ENCODE measurements at regions not wholly inside any gene's neighbourhood (a gene's known extent, or its start where the extent isn't known, plus 50 kb on each side); places are given as distances from the start of the nearest gene placed in this dataset.

DNA sequence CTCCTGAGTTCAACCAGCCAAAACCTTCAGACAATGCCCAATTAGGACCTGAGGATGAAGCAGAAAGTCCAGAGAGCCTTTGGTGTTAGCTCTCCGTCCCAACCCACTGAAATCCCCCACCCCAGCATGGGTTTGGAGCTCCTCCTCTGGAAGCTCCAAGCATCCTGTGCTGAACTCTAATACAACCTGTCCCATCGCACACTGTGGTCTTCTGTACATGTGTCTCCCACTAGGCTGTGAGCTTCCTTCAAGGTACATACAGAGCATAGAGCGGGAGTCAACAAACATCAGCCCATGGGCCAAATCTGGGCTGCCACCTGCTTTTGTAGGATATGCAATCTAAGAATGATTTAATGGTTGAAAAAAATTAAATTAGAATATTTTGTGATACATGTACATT lies 166.5 kb downstream of the LSM5 start:
- no peak for DNase-seq (ENCODE audit: low spot score)
- TF ChIP-seq GABPA (IDR thresholded peaks at IDR 0.05 in 1 of 2, conservative IDR thresholded peaks at IDR 0.05 in 1 of 2), result no peak
- no peak for TF ChIP-seq HNF4A (conservative IDR thresholded peaks at IDR 0.05)
- no peak for TF ChIP-seq RAD21 (IDR thresholded peaks at IDR 0.05)
- TF ChIP-seq FOXA1 (IDR thresholded peaks at IDR 0.05), result no peak
- no peak for TF ChIP-seq JUND (IDR thresholded peaks at IDR 0.05)
- no peak for TF ChIP-seq FOXA2 (IDR thresholded peaks at IDR 0.05)
- TF ChIP-seq MAX (IDR thresholded peaks at IDR 0.05), result no peak
- no peak for TF ChIP-seq CTCF (IDR thresholded peaks at IDR 0.05; ENCODE audit: low read depth, low read length, missing input control)
- TF ChIP-seq YY1 (IDR thresholded peaks at IDR 0.05), result no peak
- TF ChIP-seq, protein P1, sequence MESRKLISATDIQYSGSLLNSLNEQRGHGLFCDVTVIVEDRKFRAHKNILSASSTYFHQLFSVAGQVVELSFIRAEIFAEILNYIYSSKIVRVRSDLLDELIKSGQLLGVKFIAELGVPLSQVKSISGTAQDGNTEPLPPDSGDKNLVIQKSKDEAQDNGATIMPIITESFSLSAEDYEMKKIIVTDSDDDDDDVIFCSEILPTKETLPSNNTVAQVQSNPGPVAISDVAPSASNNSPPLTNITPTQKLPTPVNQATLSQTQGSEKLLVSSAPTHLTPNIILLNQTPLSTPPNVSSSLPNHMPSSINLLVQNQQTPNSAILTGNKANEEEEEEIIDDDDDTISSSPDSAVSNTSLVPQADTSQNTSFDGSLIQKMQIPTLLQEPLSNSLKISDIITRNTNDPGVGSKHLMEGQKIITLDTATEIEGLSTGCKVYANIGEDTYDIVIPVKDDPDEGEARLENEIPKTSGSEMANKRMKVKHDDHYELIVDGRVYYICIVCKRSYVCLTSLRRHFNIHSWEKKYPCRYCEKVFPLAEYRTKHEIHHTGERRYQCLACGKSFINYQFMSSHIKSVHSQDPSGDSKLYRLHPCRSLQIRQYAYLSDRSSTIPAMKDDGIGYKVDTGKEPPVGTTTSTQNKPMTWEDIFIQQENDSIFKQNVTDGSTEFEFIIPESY (IDR thresholded peaks at IDR 0.05), result no peak
- no peak for TF ChIP-seq HNF4G (IDR thresholded peaks at IDR 0.05)
- TF ChIP-seq, protein P2, sequence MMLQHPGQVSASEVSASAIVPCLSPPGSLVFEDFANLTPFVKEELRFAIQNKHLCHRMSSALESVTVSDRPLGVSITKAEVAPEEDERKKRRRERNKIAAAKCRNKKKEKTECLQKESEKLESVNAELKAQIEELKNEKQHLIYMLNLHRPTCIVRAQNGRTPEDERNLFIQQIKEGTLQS (IDR thresholded peaks at IDR 0.05), result no peak
- TF ChIP-seq NR2F2 (IDR thresholded peaks at IDR 0.05), result no peak
- TF ChIP-seq RXRA (IDR thresholded peaks at IDR 0.05), result no peak
- TF ChIP-seq TAF1 (conservative IDR thresholded peaks at IDR 0.05), result no peak
- TF ChIP-seq, protein P3, sequence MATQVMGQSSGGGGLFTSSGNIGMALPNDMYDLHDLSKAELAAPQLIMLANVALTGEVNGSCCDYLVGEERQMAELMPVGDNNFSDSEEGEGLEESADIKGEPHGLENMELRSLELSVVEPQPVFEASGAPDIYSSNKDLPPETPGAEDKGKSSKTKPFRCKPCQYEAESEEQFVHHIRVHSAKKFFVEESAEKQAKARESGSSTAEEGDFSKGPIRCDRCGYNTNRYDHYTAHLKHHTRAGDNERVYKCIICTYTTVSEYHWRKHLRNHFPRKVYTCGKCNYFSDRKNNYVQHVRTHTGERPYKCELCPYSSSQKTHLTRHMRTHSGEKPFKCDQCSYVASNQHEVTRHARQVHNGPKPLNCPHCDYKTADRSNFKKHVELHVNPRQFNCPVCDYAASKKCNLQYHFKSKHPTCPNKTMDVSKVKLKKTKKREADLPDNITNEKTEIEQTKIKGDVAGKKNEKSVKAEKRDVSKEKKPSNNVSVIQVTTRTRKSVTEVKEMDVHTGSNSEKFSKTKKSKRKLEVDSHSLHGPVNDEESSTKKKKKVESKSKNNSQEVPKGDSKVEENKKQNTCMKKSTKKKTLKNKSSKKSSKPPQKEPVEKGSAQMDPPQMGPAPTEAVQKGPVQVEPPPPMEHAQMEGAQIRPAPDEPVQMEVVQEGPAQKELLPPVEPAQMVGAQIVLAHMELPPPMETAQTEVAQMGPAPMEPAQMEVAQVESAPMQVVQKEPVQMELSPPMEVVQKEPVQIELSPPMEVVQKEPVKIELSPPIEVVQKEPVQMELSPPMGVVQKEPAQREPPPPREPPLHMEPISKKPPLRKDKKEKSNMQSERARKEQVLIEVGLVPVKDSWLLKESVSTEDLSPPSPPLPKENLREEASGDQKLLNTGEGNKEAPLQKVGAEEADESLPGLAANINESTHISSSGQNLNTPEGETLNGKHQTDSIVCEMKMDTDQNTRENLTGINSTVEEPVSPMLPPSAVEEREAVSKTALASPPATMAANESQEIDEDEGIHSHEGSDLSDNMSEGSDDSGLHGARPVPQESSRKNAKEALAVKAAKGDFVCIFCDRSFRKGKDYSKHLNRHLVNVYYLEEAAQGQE (IDR thresholded peaks at IDR 0.05), result no peak
- no peak for TF ChIP-seq EGR1 (IDR thresholded peaks at IDR 0.05; ENCODE audit: low read depth in 2 of 2)
- no peak for TF ChIP-seq SP1 (IDR thresholded peaks at IDR 0.05)
- WGBS, result 81% methylated on average over 3 of the region's 3 CpGs
- no peaks in the 10 kb centered on the region for H3K36me3 ChIP-seq (ENCODE audit: control insufficient read depth in 4 of 4, insufficient read depth in 3 of 4, low read depth in 1 of 4, low read length in 3 of 4)
- H3K4me1 ChIP-seq (ENCODE audit: control insufficient read depth in 4 of 4, insufficient read depth in 4 of 4, low read length in 3 of 4), result no peaks in the 10 kb centered on the region
- H3K4me3 ChIP-seq (ENCODE audit: low read depth in 1 of 3, low read length in 3 of 3), result no peak overlapping the region
- no peaks in the 10 kb centered on the region for H3K9me3 ChIP-seq (ENCODE audit: control insufficient read depth in 4 of 4, low read length in 3 of 4)
- no peak overlapping the region for H3K27ac ChIP-seq (ENCODE audit: low read depth in 1 of 2, low read length in 2 of 2)
- H3K9ac ChIP-seq (ENCODE audit: low read depth in 1 of 2, low read length in 2 of 2), result no peak overlapping the region
- peaks cover 0 to 3% (median 0%) of the 10 kb centered on the region in 4 donors for H3K27me3 ChIP-seq (ENCODE audit: control insufficient read depth in 4 of 4, insufficient read depth in 4 of 4, low read length in 3 of 4)
